Muscle layer of colon (tissue), 2 donors: ENCODE measurements at regions not wholly inside any gene's neighbourhood (a gene's known extent, or its start where the extent isn't known, plus 50 kb on each side); places are given as distances from the start of the nearest gene placed in this dataset.

Experiments used
- H3K27ac ChIP-seq: one replicate; pipeline ENCODE4 v1.7.0; 2013; ENCODE audit warnings: low read depth, mild to moderate bottlenecking, low read length, moderate library complexity
- H3K27me3 ChIP-seq, 2 donors: one replicate each; pipeline ENCODE4 v1.7.0; 2013; ENCODE audit warnings: low read length in 2 of 2, mild to moderate bottlenecking in 2 of 2; ENCODE audit not compliant: insufficient read depth in 2 of 2, control insufficient read depth in 1 of 2
- H3K36me3 ChIP-seq: one replicate; pipeline ENCODE4 v1.7.0; 2013; ENCODE audit warnings: mild to moderate bottlenecking, low read length; ENCODE audit not compliant: insufficient read depth
- H3K4me1 ChIP-seq: one replicate; pipeline ENCODE4 v1.7.0; 2013; ENCODE audit warnings: mild to moderate bottlenecking, low read length; ENCODE audit not compliant: insufficient read depth
- H3K4me3 ChIP-seq, 2 donors: one replicate each; pipeline ENCODE4 v1.7.0; 2013; ENCODE audit warnings: low read length in 2 of 2, low read depth in 1 of 2, mild to moderate bottlenecking in 1 of 2, moderate library complexity in 1 of 2
- H3K9ac ChIP-seq: one replicate; pipeline ENCODE4 v1.7.0; 2013; ENCODE audit warnings: low read length
- H3K9me3 ChIP-seq: one replicate; pipeline ENCODE4 v1.7.0; 2013; ENCODE audit warnings: mild to moderate bottlenecking, low read length
- donor health status: abdominal sarcoma.
- donor health status: Adenocarcinoma of cecum.

GRCh38 chr5:168073991-168074800 lies 217.2 kb upstream of the WWC1 start:
- H3K4me3 ChIP-seq: no peak overlapping the region
- H3K9ac ChIP-seq: no peak overlapping the region
- H3K4me1 ChIP-seq: no peaks in the 10 kb centered on the region
- no peaks in the 10 kb centered on the region for H3K36me3 ChIP-seq
- H3K27me3 ChIP-seq: no peaks in the 10 kb centered on the region
- no peaks in the 10 kb centered on the region for H3K9me3 ChIP-seq
- H3K27ac ChIP-seq: no peak overlapping the region

GRCh38 chr5:168075387-168075786 lies 216.1 kb upstream of the WWC1 start:
- Histone ChIP-seq H3K9me3 (no peaks in the 10 kb centered on the region), H3K4me1 (no peaks in the 10 kb centered on the region), H3K4me3 (no peak overlapping the region), H3K9ac (no peak overlapping the region), H3K27ac (no peak overlapping the region), H3K27me3 (no peaks in the 10 kb centered on the region), H3K36me3 (no peaks in the 10 kb centered on the region)

- H3K36me3 ChIP-seq: no peaks in the 10 kb centered on the region
- no peak overlapping the region for H3K4me3 ChIP-seq
- no peak overlapping the region for H3K27ac ChIP-seq
- H3K27me3 ChIP-seq: no peaks in the 10 kb centered on the region
- no peaks in the 10 kb centered on the region for H3K9me3 ChIP-seq
- no peak overlapping the region for H3K9ac ChIP-seq
- H3K4me1 ChIP-seq: no peaks in the 10 kb centered on the region
These were observed 214.9 kb upstream of the WWC1 start for GRCh38 chr5:168076561-168076991.

- Histone ChIP-seq H3K4me3 (no peak overlapping the region), H3K27me3 (no peaks in the 10 kb centered on the region), H3K36me3 (no peaks in the 10 kb centered on the region), H3K9ac (no peak overlapping the region), H3K27ac (peak overlapping the region; percentile 13), H3K4me1 (peaks cover 24% of the 10 kb centered on the region), H3K9me3 (no peaks in the 10 kb centered on the region)
These were observed 206.0 kb upstream of the WWC1 start for GRCh38 chr5:168085261-168086031.

- peak overlapping the region; percentile 13 for H3K27ac ChIP-seq
- no peak overlapping the region for H3K9ac ChIP-seq
- H3K4me3 ChIP-seq: peak overlapping the region in 1 of 2 donors; percentile 7
- H3K27me3 ChIP-seq: no peaks in the 10 kb centered on the region
- no peaks in the 10 kb centered on the region for H3K9me3 ChIP-seq
- no peaks in the 10 kb centered on the region for H3K36me3 ChIP-seq
- H3K4me1 ChIP-seq: peaks cover 24% of the 10 kb centered on the region
These were observed 205.3 kb upstream of the WWC1 start for GRCh38 chr5:168086104-168086610.

GRCh38 chr5:168086746-168087145 lies 204.7 kb upstream of the WWC1 start:
- Histone ChIP-seq H3K4me1 (peaks cover 24% of the 10 kb centered on the region), H3K36me3 (no peaks in the 10 kb centered on the region), H3K27ac (peak overlapping the region; percentile 12), H3K27me3 (no peaks in the 10 kb centered on the region), H3K9me3 (no peaks in the 10 kb centered on the region), H3K9ac (no peak overlapping the region), H3K4me3 (peak overlapping the region in 1 of 2 donors; percentile 7)

- no peaks in the 10 kb centered on the region for H3K9me3 ChIP-seq
- H3K4me3 ChIP-seq: no peak overlapping the region
- peaks cover 24% of the 10 kb centered on the region for H3K4me1 ChIP-seq
- no peaks in the 10 kb centered on the region for H3K27me3 ChIP-seq
- no peak overlapping the region for H3K9ac ChIP-seq
- no peaks in the 10 kb centered on the region for H3K36me3 ChIP-seq
- no peak overlapping the region for H3K27ac ChIP-seq
These were observed 202.9 kb upstream of the WWC1 start for GRCh38 chr5:168088410-168089173.

GRCh38 chr5:168089201-168089887 lies 202.1 kb upstream of the WWC1 start:
- Histone ChIP-seq H3K9ac (no peak overlapping the region), H3K36me3 (no peaks in the 10 kb centered on the region)

GRCh38 chr5:168092209-168093185 lies 198.9 kb upstream of the WWC1 start:
- H3K27ac ChIP-seq: no peak overlapping the region
- H3K27me3 ChIP-seq: peaks cover 0 to 5% of the 10 kb centered on the region in 2 donors
- no peak overlapping the region for H3K9ac ChIP-seq
- no peaks in the 10 kb centered on the region for H3K36me3 ChIP-seq
- no peaks in the 10 kb centered on the region for H3K9me3 ChIP-seq
- no peak overlapping the region for H3K4me3 ChIP-seq
- no peaks in the 10 kb centered on the region for H3K4me1 ChIP-seq

More at GRCh38 chr5:168089201-168089887, 202.1 kb upstream of the WWC1 start:
- Histone ChIP-seq H3K27me3 (no peaks in the 10 kb centered on the region), H3K27ac (no peak overlapping the region), H3K4me1 (peaks cover 24% of the 10 kb centered on the region), H3K9me3 (no peaks in the 10 kb centered on the region), H3K4me3 (no peak overlapping the region)
